Trophoblast cell (in vitro differentiated cells and primary cell): ENCODE measurements at regions not wholly inside any gene's neighbourhood (a gene's known extent, or its start where the extent isn't known, plus 50 kb on each side); places are given as distances from the start of the nearest gene placed in this dataset.

Source experiments
- DNase-seq, 2 donors: peaks; one replicate each; pipeline ENCODE4 v3.0.0-alpha.2; 2016
- H2AFZ ChIP-seq: 2 replicates; pipeline ENCODE4 v1.6.1; 2013; ENCODE audit warnings: low read length, moderate library complexity, mild to moderate bottlenecking; ENCODE audit not compliant: insufficient read depth, poor library complexity
- H2AK5ac ChIP-seq: 2 replicates; pipeline ENCODE4 v1.6.1; 2013; ENCODE audit warnings: mild to moderate bottlenecking, low read length
- H2BK120ac ChIP-seq: 2 replicates; pipeline ENCODE4 v1.6.1; 2013; ENCODE audit warnings: low read length, mild to moderate bottlenecking, moderate library complexity; ENCODE audit not compliant: insufficient read depth, poor library complexity
- H2BK12ac ChIP-seq: 2 replicates; pipeline ENCODE4 v1.6.1; 2013; ENCODE audit warnings: mild to moderate bottlenecking, low read length, moderate library complexity
- H2BK5ac ChIP-seq: 2 replicates; pipeline ENCODE4 v1.6.1; 2013; ENCODE audit warnings: low read length, low read depth, moderate library complexity, mild to moderate bottlenecking; ENCODE audit not compliant: poor library complexity
- H3K14ac ChIP-seq: 2 replicates; pipeline ENCODE4 v1.6.1; 2013; ENCODE audit warnings: mild to moderate bottlenecking, low read length
- H3K18ac ChIP-seq: 2 replicates; pipeline ENCODE4 v1.6.1; 2013; ENCODE audit warnings: mild to moderate bottlenecking, low read length
- H3K23ac ChIP-seq: 2 replicates; pipeline ENCODE4 v1.6.1; 2013; ENCODE audit warnings: low read length
- H3K27ac ChIP-seq: 2 replicates; pipeline ENCODE4 v1.5.1; 2013; ENCODE audit warnings: low read depth, mild to moderate bottlenecking, inconsistent platforms, low read length, moderate library complexity
- H3K27me3 ChIP-seq: 2 replicates; pipeline ENCODE4 v1.6.1; 2013; ENCODE audit warnings: inconsistent platforms, mild to moderate bottlenecking, low read length, moderate library complexity; ENCODE audit not compliant: insufficient read depth
- H3K36me3 ChIP-seq, 2 experiments: 1 replicate in 1 of 2; 2 replicates in 1 of 2; pipeline ENCODE4 v1.6.1; 2013; ENCODE audit warnings: low read length in 2 of 2, mild to moderate bottlenecking in 2 of 2, moderate library complexity in 1 of 2; ENCODE audit not compliant: insufficient read depth in 2 of 2, control insufficient read depth in 1 of 2
- H3K4ac ChIP-seq: 2 replicates; pipeline ENCODE4 v1.6.1; 2013; ENCODE audit warnings: low read depth, mild to moderate bottlenecking, low read length, moderate library complexity
- H3K4me1 ChIP-seq, 2 experiments: 1 replicate in 1 of 2; 2 replicates in 1 of 2; pipeline ENCODE4 v1.6.1; 2013; ENCODE audit warnings: low read length in 2 of 2, mild to moderate bottlenecking in 2 of 2, moderate library complexity in 1 of 2; ENCODE audit not compliant: insufficient read depth in 2 of 2, control insufficient read depth in 1 of 2
- H3K4me2 ChIP-seq: 2 replicates; pipeline ENCODE4 v1.6.1; 2013; ENCODE audit warnings: inconsistent platforms, mild to moderate bottlenecking, low read length, moderate library complexity
- H3K4me3 ChIP-seq: 2 replicates; pipeline ENCODE4 v1.5.1; 2013; ENCODE audit warnings: mild to moderate bottlenecking, low read depth, low read length, inconsistent platforms
- H3K79me1 ChIP-seq: one replicate; pipeline ENCODE4 v1.6.1; 2013; ENCODE audit warnings: low read length
- H3K79me2 ChIP-seq: 2 replicates; pipeline ENCODE4 v1.6.1; 2013; ENCODE audit warnings: low read length, mild to moderate bottlenecking; ENCODE audit not compliant: control insufficient read depth, insufficient read depth, poor library complexity
- H3K9ac ChIP-seq: 2 replicates; pipeline ENCODE4 v1.6.1; 2013; ENCODE audit warnings: mild to moderate bottlenecking, low read length
- H3K9me3 ChIP-seq: 2 replicates; pipeline ENCODE4 v1.6.1; 2013; ENCODE audit warnings: low read depth, mild to moderate bottlenecking, control low read depth, inconsistent platforms, low read length; ENCODE audit not compliant: insufficient read depth
- H4K12ac ChIP-seq: 2 replicates; pipeline ENCODE4 v1.6.1; 2013; ENCODE audit warnings: low read depth, mild to moderate bottlenecking, low read length, moderate library complexity
- H4K8ac ChIP-seq: 2 replicates; pipeline ENCODE4 v1.6.1; 2013; ENCODE audit warnings: low read depth, mild to moderate bottlenecking, low read length, moderate library complexity
- H4K91ac ChIP-seq: one replicate; pipeline ENCODE4 v1.6.1; 2013; ENCODE audit warnings: low read depth, mild to moderate bottlenecking, low read length, moderate library complexity
- WGBS: extraction: QIAGEN DNeasy Blood & Tissue Kit; methylation state at CpG from one replicate; pipeline ENCODE4 v1.1.7; 2013; ENCODE audit warnings: missing lambda C conversion rate; ENCODE audit not compliant: insufficient read length, insufficient coverage; ENCODE audit errors: extremely low coverage; 5-methylcytosine and 5-hydroxymethylcytosine counted together

DNA sequence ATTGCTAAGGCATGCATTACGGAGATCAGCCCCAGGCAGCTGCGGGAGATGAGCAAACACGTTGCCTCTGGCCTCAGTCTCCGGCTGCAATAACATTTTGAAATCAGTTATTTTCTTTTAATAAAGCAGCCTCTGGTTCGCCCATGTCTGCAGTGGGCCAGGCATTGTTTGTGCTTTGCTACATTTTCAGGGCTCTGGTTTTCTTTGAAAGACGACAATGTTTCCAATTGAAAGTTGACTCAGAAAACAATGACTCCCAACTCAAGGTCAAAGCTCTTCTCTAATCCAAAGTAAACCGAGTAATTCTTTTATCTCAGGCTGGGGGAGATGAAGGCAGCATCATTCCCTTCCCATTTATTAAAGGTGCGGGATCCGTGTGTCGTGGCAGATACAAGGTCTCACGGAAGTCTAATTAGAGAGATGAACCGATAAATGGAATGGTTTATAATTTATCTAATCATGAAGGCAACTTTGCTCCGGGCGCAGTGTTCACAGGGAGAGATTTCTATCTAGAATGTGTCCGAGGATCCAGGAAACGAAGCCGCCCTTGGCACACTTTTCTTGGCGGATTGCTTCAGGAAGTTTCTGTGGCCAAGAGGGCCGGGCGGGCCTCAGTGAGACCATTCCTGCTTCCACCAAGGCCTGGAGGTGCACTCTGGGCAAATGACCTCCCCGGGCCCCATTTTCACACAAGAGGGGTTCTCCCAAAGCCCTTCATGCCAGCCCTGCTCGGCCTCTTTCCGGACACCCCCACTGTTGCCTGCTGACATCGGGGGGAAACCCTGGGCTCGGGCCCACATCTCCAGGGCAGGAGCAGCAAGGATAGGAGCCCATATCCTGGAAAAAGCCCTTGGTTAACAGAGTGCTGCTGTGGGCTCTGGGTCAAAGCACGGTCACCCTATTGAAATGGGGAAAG, 811.4 kb downstream of the BRD1 start:
- DNase-seq = peak in 1 of 2 donors; percentile 4

DNA sequence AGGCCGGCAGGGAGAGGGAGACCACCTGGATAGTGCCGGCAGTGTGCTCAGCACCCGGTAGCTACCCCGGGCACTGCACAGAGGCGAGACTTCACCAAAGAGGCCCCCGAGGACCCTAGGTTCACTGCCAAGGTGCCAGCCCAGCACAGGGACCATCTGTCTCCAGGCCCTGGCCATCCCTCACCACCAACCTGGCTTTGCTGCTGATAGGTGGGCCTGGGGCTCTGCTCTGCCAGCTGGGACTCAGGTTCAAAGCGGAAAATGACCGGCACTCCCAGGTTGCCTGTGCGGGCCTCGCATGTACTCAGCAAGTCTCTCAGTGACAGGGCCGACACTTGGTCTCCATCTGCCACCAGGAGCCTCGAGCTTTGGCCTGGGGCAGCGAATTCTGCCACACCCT, 812.2 kb downstream of the BRD1 start:
- no peak overlapping the region for H4K12ac ChIP-seq
- no peak overlapping the region for H2AK5ac ChIP-seq
- peak in 1 of 2 donors; percentile 1 for DNase-seq
- H3K9ac ChIP-seq = no peak overlapping the region
- H3K79me1 ChIP-seq = no peaks in the 10 kb centered on the region
- H4K8ac ChIP-seq = no peak overlapping the region
- no peak overlapping the region for H4K91ac ChIP-seq
- H3K36me3 ChIP-seq = no peaks in the 10 kb centered on the region
- WGBS = no CpG with 5 or more reads among the region's 13 CpGs
- no peak overlapping the region for H3K4me2 ChIP-seq
- H3K14ac ChIP-seq = no peak overlapping the region
- no peak overlapping the region for H3K4ac ChIP-seq
- no peak overlapping the region for H3K4me3 ChIP-seq
- H2AFZ ChIP-seq = no peak overlapping the region
- no peak overlapping the region for H2BK120ac ChIP-seq
- H2BK12ac ChIP-seq = no peak overlapping the region
- no peaks in the 10 kb centered on the region for H3K79me2 ChIP-seq
- H3K18ac ChIP-seq = no peak overlapping the region
- H3K27me3 ChIP-seq = no peaks in the 10 kb centered on the region
- no peak overlapping the region for H2BK5ac ChIP-seq
- H3K27ac ChIP-seq = no peak overlapping the region
- H3K23ac ChIP-seq = no peak overlapping the region
- H3K9me3 ChIP-seq = no peaks in the 10 kb centered on the region
- H3K4me1 ChIP-seq = no peaks in the 10 kb centered on the region

More for the DNA sequence above, 811.4 kb downstream of the BRD1 start:
- H4K8ac ChIP-seq = no peak overlapping the region
- no peak overlapping the region for H3K18ac ChIP-seq
- no peaks in the 10 kb centered on the region for H3K27me3 ChIP-seq
- no peaks in the 10 kb centered on the region for H3K79me2 ChIP-seq
- H4K12ac ChIP-seq = no peak overlapping the region
- no peak overlapping the region for H3K23ac ChIP-seq
- no peak overlapping the region for H3K4ac ChIP-seq
- no peaks in the 10 kb centered on the region for H3K9me3 ChIP-seq
- no peak overlapping the region for H3K27ac ChIP-seq
- H3K4me3 ChIP-seq = no peak overlapping the region
- H2BK120ac ChIP-seq = no peak overlapping the region
- no peaks in the 10 kb centered on the region for H3K36me3 ChIP-seq
- no peak overlapping the region for H2AK5ac ChIP-seq
- H3K9ac ChIP-seq = no peak overlapping the region
- no peak overlapping the region for H2BK5ac ChIP-seq
- H3K4me2 ChIP-seq = no peak overlapping the region
- no peak overlapping the region for H4K91ac ChIP-seq
- H2BK12ac ChIP-seq = no peak overlapping the region
- H2AFZ ChIP-seq = no peak overlapping the region
- no peaks in the 10 kb centered on the region for H3K4me1 ChIP-seq
- H3K14ac ChIP-seq = no peak overlapping the region
- WGBS = no CpG with 5 or more reads among the region's 26 CpGs
- no peaks in the 10 kb centered on the region for H3K79me1 ChIP-seq

GRCh38 chr22:49014227-49015201, 813.2 kb downstream of the BRD1 start:
- H3K4me2 ChIP-seq = no peak overlapping the region
- H3K79me2 ChIP-seq = no peaks in the 10 kb centered on the region
- no peak overlapping the region for H2AFZ ChIP-seq
- no peak overlapping the region for H3K4ac ChIP-seq
- no peaks in the 10 kb centered on the region for H3K27me3 ChIP-seq
- DNase-seq = no peak
- H3K23ac ChIP-seq = no peak overlapping the region
- H4K91ac ChIP-seq = no peak overlapping the region
- H3K36me3 ChIP-seq = no peaks in the 10 kb centered on the region
- H3K79me1 ChIP-seq = no peaks in the 10 kb centered on the region
- H3K9ac ChIP-seq = no peak overlapping the region
- no peak overlapping the region for H2BK12ac ChIP-seq
- no peak overlapping the region for H2BK5ac ChIP-seq
- H3K4me1 ChIP-seq = no peaks in the 10 kb centered on the region
- H4K8ac ChIP-seq = no peak overlapping the region
- no peak overlapping the region for H3K14ac ChIP-seq
- no peak overlapping the region for H4K12ac ChIP-seq
- H2AK5ac ChIP-seq = no peak overlapping the region
- no peak overlapping the region for H2BK120ac ChIP-seq
- H3K9me3 ChIP-seq = no peaks in the 10 kb centered on the region
- WGBS = no CpG with 5 or more reads among the region's 24 CpGs
- H3K27ac ChIP-seq = no peak overlapping the region
- H3K4me3 ChIP-seq = no peak overlapping the region
- no peak overlapping the region for H3K18ac ChIP-seq

DNA sequence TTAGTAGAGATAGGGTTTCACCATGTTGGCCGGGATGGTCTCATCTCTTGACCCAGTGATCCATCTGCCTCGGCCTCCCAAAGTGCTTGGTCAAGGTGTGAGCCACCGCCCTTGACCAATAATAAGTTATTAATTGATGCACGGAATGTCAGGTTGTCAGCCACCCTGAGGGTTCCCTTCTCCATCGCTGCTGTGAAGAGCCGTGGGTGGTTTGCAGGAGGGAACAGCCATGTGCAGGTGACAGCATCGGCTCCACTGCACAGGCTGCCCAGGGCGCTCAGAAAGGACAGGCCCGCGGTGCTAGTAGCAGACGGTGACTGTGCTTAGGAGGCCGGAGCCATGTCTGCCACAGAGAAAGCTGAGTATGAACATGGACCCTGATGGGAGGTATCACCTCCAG, 814.0 kb downstream of the BRD1 start:
- Histone ChIP-seq H3K9ac (no peak overlapping the region), H3K36me3 (no peaks in the 10 kb centered on the region), H3K4me3 (no peak overlapping the region), H3K4me1 (no peaks in the 10 kb centered on the region), H3K27me3 (no peaks in the 10 kb centered on the region), H3K9me3 (no peaks in the 10 kb centered on the region), H3K14ac (no peak overlapping the region), H3K79me1 (no peaks in the 10 kb centered on the region), H4K8ac (no peak overlapping the region), H2BK12ac (no peak overlapping the region), H3K4ac (no peak overlapping the region), H3K18ac (no peak overlapping the region), H3K27ac (no peak overlapping the region), H4K91ac (no peak overlapping the region), H2BK5ac (no peak overlapping the region), H4K12ac (no peak overlapping the region), H2AFZ (no peak overlapping the region), H3K23ac (no peak overlapping the region), H3K4me2 (no peak overlapping the region), H2BK120ac (no peak overlapping the region), H3K79me2 (no peaks in the 10 kb centered on the region), H2AK5ac (no peak overlapping the region)
- DNase-seq = no peak
- WGBS = no CpG with 5 or more reads among the region's 12 CpGs
